ENCODE measurements at regions not wholly inside any gene's neighbourhood (a gene's known extent, or its start where the extent isn't known, plus 50 kb on each side); places are given as distances from the start of the nearest gene placed in this dataset.
"Not testable (repeated sequence)": the region's sequence is repeated elsewhere in the genome, so short reads cannot be mapped to it uniquely, and the experiment has no call there.

DNA sequence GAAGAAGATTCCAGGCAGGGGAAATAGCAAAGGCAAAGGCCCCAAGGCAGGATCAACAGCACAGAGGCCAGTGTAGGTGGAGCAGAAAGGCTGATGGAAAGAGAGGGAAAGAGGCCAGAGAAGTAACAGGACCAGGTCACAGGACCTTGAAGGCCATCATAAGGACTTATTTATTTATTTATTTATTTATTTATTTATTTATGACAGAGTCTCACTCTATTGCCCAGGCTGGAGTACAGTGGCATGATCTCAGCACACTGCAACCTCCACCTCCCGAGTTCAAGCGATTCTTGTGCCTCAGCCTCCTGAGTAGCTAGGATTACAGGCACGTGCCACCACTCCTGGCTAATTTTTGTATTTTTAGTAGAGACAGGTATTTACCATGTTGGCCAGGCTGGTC lies 731.1 kb downstream of the MAFB start:
- DNase-seq = not testable (repeated sequence)

DNA sequence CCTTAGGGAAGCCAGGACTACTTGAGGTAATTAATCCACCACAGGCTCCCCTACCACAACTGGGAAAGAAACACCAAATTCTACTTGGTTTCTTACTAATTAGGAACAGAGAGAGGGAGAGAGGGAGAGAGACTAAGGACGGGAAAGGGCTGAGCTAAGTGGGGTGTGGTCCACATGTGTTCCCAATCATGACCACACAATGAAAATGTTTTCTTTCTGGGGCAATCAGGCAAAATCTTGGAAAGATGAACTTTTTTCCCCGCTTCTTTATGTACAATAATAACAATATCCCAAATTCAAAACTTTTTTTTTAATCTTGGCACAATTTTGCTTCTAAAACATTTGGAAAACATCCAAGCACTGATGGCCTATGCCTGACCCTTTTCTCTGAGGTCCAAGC lies 734.4 kb downstream of the MAFB start:
- DNase-seq = no peak

GRCh38 chr20:39946931-39947330 lies 742.1 kb downstream of the MAFB start:
- DNase-seq = no peak

DNA sequence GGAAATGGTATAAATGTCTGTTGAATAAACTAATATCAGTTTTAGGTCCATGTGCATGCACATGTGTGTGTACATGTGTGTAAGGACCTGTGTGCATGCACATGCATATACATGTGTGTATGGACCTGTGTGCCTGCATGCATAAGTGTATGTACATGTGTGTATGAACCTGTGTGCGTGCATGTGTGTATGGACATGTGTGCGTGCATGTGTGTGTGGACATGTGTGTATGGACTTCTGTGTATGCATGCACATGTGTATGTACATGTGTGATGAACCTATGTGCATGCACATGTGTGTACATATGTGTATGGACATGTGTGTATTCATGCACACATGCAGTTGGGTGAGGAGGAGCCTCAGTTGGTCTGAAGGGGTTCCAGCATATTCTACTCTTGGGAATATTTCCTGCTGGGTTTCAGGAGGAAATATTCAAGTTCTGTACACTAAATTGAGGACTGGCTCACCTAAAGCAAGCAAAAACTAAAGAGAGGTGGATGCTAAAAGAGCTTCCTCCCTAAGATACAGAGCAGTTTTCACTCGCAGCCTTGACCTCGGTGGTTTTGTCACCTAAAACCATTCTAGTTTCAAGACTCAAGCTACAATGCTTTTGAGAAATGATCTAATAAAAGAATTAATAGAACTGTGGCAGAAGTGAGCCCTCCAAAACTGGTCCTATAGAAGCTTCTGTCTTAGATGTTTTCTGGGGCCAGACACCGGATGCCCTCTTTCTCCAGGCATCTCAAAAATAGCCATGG lies 742.8 kb downstream of the MAFB start:
- DNase-seq = no peak

DNA sequence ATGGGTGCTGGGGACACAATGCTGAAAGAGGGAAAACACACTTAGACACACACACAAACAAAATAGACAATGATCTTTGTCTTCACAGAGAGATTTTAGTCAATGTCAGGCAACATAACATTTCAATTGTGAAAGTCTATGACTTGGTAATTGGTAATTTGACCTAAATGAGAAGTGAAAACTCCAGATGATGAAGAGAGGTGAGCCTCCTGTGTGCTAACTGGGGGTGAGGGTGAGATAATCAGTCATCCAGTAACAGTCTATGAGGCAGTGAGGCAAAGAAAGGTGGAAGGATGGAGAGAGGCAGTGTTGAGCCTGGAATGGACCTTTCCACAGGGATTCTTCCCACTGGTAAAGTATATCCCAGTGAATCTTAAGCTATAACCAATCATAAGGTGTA lies 744.2 kb downstream of the MAFB start:
- DNase-seq = no peak

GRCh38 chr20:39943336-39943735 lies 745.7 kb downstream of the MAFB start:
- no peak for DNase-seq

- no peak for DNase-seq
Observed at GRCh38 chr20:39941245-39941644, 747.8 kb downstream of the MAFB start.

GRCh38 chr20:39939241-39939865 lies 749.7 kb downstream of the MAFB start:
- no peak for DNase-seq

- no peak for DNase-seq
Observed at GRCh38 chr20:39936401-39936800, 752.6 kb downstream of the MAFB start.

DNA sequence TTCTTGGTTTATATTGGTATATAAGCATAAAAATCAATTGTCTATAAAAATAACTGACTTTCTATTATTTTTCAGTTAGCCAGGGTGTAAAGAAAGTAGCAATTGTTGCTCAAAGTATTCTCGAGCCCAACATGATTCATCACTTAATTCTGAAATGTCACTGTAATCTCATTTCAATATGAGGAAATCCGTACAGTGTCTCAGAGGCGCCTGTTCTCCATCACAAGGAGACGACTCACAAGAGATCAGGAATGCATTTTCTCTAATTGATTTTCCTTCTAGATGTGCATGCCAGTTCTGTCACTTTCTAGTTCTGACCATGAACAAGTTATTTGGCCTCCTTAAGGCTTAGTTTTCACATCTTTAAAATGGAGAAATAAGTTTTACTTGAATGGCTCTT lies 753.1 kb downstream of the MAFB start:
- DNase-seq = no peak

DNA sequence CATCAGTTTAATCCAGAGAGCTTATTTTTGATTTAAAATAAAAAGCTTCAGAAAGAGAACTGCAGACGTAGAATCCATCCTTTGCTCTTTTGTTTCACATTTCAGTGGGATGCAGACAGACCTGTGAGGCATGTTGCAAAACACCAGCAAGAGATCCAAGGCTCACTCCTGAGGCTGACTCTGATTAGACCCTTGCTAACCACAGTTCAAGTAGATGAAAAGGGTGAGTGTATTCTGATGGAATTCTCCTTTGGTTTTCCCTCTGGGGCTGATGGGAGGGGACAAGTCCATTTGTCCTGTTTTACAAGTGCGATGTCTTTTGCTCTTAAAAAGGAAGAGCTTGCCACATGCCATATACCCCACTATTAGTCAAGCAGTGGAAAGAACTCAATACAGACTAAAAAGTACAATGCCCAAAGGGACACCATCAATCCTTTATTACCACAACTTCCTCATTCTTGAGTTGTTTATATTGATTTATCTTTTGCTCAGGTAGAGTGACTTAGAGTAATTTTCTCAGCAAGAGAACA lies 772.7 kb downstream of the MAFB start:
- no peak for DNase-seq

DNA sequence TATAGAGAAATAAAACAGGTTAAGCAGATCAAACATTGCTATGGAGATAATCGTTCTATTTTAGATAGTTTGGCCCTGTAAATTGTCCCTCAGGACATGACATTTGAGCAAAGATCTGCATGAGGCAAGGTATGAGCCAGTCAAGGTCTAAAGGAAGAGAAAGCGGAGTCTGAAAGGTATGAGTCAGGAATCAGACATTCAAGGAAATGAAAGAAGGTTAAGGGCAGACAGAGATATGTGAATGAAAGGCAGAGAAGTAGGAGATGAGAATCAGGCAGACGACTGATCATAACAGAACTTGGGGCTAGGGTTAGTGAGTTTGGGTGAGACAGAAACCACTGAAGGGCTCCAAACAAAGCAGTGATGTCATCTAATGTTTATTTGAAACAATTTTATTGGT lies 775.8 kb downstream of the MAFB start:
- DNase-seq = no peak

- no peak for DNase-seq
Observed at GRCh38 chr20:39911497-39911896, 777.5 kb downstream of the MAFB start.

GRCh38 chr20:39910536-39910935 lies 778.5 kb downstream of the MAFB start:
- no peak for DNase-seq

DNA sequence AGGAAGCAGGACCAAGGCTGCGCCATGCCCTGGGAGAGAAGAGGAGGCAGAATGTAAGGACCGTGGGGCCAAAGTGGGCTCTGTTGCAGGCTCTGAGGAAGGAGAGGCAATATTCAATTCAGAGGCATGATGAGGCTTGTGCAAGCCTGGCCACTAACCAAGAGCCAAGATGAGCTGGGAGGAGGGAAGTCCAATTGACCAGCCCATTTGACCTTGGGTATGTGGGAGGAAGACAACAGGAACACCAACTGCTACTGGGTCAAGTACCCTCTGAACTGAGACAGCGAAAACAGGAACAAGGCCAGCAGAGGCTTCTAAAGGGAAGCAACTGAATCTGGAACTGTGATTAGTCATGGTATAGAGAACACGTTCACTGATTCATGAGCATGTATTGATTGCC lies 779.6 kb downstream of the MAFB start:
- DNase-seq = no peak

DNA sequence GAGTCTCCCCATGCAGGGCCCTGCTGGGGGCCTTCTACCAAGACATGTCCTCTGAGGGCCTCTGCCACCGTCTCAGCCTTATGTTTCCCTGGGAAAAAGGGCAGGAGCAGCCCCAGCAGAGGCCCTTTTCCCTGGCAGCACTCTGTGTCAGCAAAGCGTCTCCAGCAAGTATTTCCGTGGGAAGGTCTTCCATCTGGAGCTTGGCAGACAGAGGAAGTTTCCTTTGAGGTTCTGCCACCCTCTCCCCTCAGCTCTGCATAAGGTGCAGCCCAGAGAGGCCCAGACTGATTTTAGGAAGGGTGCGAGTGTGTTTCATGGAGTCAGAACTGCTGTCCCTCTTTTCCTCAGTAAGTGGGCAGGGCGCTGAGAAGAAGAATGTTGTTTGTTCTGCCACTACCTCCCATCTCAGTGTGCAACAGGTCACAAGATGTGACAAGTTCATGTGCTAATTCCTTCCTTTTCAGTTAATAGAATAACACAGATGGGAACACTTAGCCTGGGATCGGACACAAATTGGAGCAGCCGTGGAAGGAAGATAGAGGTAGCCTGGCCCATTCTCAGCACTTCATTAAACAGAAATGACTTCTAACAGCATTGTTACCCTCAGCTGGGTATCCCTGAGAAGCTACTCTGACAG lies 784.4 kb downstream of the MAFB start:
- no peak for DNase-seq

GRCh38 chr20:39903806-39904465 lies 785.1 kb downstream of the MAFB start:
- DNase-seq = no peak

- no peak for DNase-seq
Observed at GRCh38 chr20:39899881-39900280, 789.2 kb downstream of the MAFB start.

- DNase-seq = no peak
Observed at GRCh38 chr20:39898467-39898852, 790.6 kb downstream of the MAFB start.

- DNase-seq = no peak
Observed at GRCh38 chr20:39897781-39898466, 791.1 kb downstream of the MAFB start.

- DNase-seq = no peak
Observed at GRCh38 chr20:39897058-39897457, 792.0 kb downstream of the MAFB start.

DNA sequence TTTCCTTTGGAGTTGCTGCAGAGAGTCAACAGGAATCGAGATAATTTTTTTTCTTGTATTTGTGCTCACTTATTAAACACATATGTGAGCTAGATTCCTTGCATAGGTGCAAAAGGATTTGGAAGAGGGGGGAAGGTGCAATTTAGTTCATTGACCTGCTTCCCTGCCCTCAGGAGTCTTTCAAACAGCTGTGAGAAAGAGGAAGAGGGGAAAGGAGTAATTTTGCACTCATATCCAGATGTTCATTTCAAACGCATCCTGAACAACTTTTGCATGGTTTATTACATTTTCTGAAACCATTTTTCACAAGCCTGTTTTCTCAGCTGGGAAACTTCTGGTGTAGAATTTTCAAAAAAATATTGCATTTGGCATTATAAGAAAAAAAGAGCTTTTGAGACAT lies 795.0 kb downstream of the MAFB start:
- DNase-seq = no peak

Measured in bone marrow (tissue), 2 donors.